Dendritic cell treated with granulocyte-macrophage colony-stimulating factor and Interleukin-4, amounts not matched to agents 40 ng/mL and 50 ng/mL, for 4 days (primary cell): ENCODE measurements at regions not wholly inside any gene's neighbourhood (a gene's known extent, or its start where the extent isn't known, plus 50 kb on each side); places are given as distances from the start of the nearest gene placed in this dataset.

Experiments used
- H3K27ac Mint-ChIP-seq: one replicate; pipeline ENCODE4 v1.8.0; 2022; ENCODE audit warnings: mild to moderate bottlenecking, mixed read lengths
- H3K27me3 Mint-ChIP-seq: one replicate; pipeline ENCODE4 v1.8.0; 2022; ENCODE audit warnings: mild to moderate bottlenecking, mixed read lengths
- H3K36me3 Mint-ChIP-seq: one replicate; pipeline ENCODE4 v1.8.0; 2022; ENCODE audit warnings: low read depth, mixed read lengths
- H3K4me1 Mint-ChIP-seq: one replicate; pipeline ENCODE4 v1.8.0; 2022; ENCODE audit warnings: low read depth, mixed read lengths
- H3K4me3 Mint-ChIP-seq: one replicate; pipeline ENCODE4 v1.8.0; 2022; ENCODE audit warnings: mild to moderate bottlenecking, moderate library complexity, mixed read lengths
- H3K9me3 Mint-ChIP-seq: one replicate; pipeline ENCODE4 v1.8.0; 2022; ENCODE audit warnings: mixed read lengths
- intact Hi-C: fragments of 100-400 bp; cut with micrococcal nuclease; formaldehyde crosslinking; loops from one replicate; pipeline ENCODE4 v1.15.0; 2022

DNA sequence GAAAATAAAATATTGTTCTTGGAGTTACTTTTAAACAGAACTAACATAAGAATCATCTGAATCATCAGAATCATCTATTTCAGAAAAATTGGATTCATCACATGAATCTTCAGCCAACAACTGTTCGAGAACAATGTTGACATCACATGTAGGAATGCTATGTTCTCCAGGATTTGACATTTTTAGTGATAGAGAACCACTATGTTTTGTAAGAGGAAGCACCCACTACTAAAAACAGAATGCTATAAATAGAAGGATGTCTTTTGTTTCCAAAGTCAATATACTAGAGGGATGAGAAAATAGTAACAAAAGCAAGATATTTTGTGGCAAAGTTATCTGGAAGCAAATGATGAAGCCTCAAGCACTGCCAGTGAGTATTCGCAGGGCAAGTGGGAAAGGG, 263.4 kb upstream of the DDI1 start:
- H3K4me1 Mint-ChIP-seq = no peaks in the 10 kb centered on the region
- no peak overlapping the region for H3K27ac Mint-ChIP-seq
- H3K36me3 Mint-ChIP-seq = no peaks in the 10 kb centered on the region
- no peaks in the 10 kb centered on the region for H3K27me3 Mint-ChIP-seq
- H3K9me3 Mint-ChIP-seq = peaks cover under 1% of the 10 kb centered on the region
- no peak overlapping the region for H3K4me3 Mint-ChIP-seq
- intact Hi-C loops = no loop called here

DNA sequence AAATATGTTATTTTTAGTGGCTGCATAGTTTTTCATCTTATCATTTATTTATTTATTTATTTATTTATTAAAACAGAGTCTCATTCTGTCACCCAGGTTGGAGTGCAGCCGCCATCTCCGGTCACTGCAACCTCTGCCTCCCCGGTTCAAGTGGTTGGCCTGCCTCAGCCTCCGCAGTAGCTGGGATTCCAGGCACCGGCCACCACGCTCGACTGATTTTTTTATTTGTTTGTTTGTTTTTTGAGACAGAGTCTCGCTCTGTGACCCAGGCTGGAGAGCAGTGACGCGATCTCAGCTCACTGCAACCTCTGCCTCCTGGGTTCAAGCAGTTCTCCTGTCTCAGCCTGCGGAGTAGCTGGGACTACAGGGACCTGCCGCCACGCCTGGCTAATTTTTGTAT, 262.9 kb upstream of the DDI1 start:
- no peaks in the 10 kb centered on the region for H3K36me3 Mint-ChIP-seq
- H3K27ac Mint-ChIP-seq = no peak overlapping the region
- no peak overlapping the region for H3K4me3 Mint-ChIP-seq
- H3K4me1 Mint-ChIP-seq = no peaks in the 10 kb centered on the region
- intact Hi-C loops = no loop called here
- H3K27me3 Mint-ChIP-seq = no peaks in the 10 kb centered on the region
- H3K9me3 Mint-ChIP-seq = no peaks in the 10 kb centered on the region

DNA sequence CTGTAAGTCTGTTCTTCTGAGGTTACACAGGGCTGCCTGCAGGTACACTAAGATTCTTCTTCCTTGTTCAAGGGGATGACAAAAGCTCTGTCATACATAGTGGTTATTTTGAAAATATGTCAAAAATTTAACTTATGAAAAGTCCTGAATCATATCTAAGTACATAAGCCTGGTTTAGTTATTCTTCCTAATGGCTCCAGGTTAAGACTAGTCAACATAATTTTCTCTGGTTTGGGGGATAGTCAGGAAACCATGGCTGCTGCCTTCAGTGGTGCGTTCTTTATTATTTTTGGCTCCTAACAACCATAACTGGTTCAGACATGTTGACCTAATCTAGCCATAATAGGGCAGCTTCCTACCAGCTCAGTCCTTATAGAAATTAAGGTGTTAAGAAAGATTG, 257.4 kb upstream of the DDI1 start:
- H3K36me3 Mint-ChIP-seq = no peaks in the 10 kb centered on the region
- H3K4me1 Mint-ChIP-seq = no peaks in the 10 kb centered on the region
- intact Hi-C loops = no loop called here
- H3K4me3 Mint-ChIP-seq = no peak overlapping the region
- no peaks in the 10 kb centered on the region for H3K27me3 Mint-ChIP-seq
- H3K9me3 Mint-ChIP-seq = peaks cover 7% of the 10 kb centered on the region
- H3K27ac Mint-ChIP-seq = no peak overlapping the region

DNA sequence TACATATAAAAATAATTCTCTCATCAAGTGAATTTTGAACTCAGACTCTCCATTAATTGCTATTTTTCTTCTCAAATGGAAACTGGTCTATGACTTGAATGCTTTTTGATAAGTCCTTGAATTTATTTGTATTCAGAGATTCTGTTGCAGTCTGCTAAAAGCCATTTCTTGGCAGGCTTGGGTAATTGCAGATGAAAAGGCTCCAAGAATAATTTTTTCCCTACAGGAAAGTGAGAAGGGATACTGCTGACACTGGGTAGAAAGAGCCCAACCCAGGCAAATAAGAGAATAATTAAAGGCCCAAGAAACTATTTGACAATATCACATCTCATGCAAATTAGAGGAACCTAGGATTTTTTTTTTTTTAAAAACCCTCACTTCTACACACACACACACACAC, 246.5 kb upstream of the DDI1 start:
- Mint-ChIP-seq H3K36me3 (no peaks in the 10 kb centered on the region), H3K4me3 (no peak overlapping the region), H3K27me3 (no peaks in the 10 kb centered on the region), H3K27ac (no peak overlapping the region), H3K9me3 (peaks cover 28% of the 10 kb centered on the region), H3K4me1 (no peaks in the 10 kb centered on the region)
- intact Hi-C loops = no loop called here

DNA sequence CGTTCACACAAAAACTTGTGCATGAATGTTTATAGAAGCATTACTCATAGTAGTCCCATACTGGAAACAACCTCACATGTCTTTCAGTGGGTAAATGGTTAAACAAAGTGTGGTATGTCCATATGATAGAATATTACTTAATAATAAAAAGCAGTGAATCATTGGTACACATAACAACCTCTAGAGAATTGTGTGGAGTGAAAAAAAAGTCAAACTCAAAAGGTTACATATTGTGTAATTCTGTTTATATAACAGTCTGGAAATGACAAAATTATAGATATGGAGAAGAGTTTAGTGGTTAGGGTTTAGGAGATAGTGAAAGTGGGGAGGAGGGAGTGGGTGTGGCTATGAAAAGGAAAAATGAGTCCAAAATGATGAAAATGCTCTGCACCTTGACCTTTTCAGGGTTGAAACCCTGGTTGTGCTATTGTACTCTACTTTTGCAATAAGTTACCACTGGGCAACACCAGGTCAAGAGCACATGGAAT, 243.4 kb upstream of the DDI1 start:
- no peaks in the 10 kb centered on the region for H3K36me3 Mint-ChIP-seq
- H3K4me1 Mint-ChIP-seq = no peaks in the 10 kb centered on the region
- H3K4me3 Mint-ChIP-seq = no peak overlapping the region
- no peak overlapping the region for H3K27ac Mint-ChIP-seq
- no peaks in the 10 kb centered on the region for H3K27me3 Mint-ChIP-seq
- intact Hi-C loops = no loop called here
- peaks cover 28% of the 10 kb centered on the region for H3K9me3 Mint-ChIP-seq

DNA sequence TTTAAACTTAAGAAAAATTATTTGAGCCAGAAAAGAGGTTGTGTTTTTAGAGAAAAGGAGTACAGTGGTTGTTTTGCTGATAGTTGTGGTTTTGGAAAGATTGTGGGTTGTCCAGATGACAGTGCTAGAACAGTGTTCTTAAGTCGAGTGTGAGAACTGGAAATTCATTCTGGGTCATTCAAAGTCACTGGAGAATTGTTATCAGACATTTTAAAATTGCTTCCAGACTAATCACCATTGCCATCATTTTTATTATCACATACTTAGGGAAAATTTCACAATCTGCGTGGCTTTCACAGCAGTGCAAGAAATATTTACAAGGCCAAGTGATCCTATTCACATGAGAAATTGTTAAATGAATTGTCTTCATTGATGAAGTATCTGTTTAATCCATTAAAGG, 242.2 kb upstream of the DDI1 start:
- Mint-ChIP-seq H3K36me3 (no peaks in the 10 kb centered on the region), H3K4me3 (no peak overlapping the region), H3K9me3 (peaks cover 28% of the 10 kb centered on the region), H3K27ac (no peak overlapping the region), H3K4me1 (no peaks in the 10 kb centered on the region), H3K27me3 (no peaks in the 10 kb centered on the region)
- intact Hi-C loops = no loop called here

DNA sequence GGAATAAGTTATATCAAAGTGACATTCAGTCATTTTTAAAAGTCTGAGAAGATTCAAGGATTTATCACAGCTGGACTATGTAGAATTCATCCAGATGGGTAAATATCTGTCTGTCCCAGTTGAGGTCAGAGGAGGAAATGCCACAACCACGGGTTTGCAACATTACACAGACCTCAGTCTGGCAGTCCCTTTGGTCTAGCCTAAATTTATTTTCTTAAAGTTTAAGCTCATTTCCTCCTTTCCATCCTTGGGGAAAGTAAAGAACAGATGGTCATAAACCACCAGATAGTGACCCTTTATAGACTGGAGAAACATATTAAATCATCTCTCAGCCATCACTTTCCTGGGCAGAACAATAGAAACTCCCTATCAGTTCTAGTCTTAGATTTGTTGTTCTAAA, 238.4 kb upstream of the DDI1 start:
- Mint-ChIP-seq H3K27ac (no peak overlapping the region), H3K4me1 (no peaks in the 10 kb centered on the region), H3K36me3 (no peaks in the 10 kb centered on the region), H3K4me3 (no peak overlapping the region), H3K27me3 (no peaks in the 10 kb centered on the region), H3K9me3 (peaks cover under 1% of the 10 kb centered on the region)
- intact Hi-C loops = no loop called here

DNA sequence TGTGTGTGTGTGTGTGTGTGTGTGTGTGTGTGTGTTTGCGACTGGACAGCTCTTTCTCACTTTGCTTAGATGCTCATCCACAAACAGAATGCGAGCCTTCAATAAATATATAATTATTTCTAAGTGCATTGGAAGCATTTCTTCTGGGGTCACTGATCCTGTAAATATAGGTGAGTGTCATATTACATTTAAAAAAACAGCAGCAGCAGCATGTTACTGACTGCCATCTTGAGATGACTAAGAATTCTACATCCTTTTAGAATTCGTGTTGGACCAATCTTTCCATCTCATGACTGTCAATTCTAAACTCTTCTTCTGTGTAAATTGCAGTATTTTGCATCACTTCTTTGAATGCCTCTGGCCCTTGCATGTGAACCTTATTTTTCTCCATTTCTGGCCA, 238.0 kb upstream of the DDI1 start:
- intact Hi-C loops = no loop called here
- Mint-ChIP-seq H3K27ac (no peak overlapping the region), H3K36me3 (no peaks in the 10 kb centered on the region), H3K9me3 (no peaks in the 10 kb centered on the region), H3K4me3 (no peak overlapping the region), H3K27me3 (no peaks in the 10 kb centered on the region), H3K4me1 (no peaks in the 10 kb centered on the region)

DNA sequence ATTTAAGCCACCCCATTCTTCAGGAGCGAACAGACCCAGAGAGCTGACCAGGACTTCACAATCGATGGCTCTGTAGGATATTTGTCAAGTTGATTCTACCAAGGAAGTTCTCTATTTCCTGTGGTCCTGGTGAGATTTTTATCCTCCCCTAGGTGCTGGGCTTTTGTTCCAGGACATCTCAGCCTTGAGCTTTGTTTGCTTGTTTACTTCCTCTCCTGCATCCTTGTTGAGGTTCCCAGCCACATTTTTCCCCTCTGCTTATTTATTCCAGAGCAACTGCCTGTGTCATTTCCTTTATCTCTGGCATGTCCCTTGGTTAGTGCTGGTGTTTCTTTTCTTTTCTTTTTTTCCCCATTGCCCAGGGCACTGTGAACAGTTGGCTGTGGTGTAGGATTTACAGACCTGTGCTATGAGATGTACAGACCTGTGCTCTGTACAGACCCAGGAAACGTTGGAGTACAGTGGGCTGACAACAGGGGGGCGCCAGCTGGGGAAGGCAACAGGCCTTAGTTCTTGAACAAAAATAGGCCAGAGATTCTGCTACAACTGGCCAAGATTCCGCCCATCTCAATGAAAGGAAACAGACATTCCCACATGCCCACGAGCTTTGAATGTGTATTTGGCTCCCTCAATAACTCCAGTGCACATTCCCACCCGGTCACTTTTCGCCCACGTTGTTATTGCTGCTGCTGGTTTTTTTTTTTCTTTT, 235.9 kb upstream of the DDI1 start:
- H3K27ac Mint-ChIP-seq = no peak overlapping the region
- no peaks in the 10 kb centered on the region for H3K36me3 Mint-ChIP-seq
- H3K9me3 Mint-ChIP-seq = no peaks in the 10 kb centered on the region
- no peaks in the 10 kb centered on the region for H3K27me3 Mint-ChIP-seq
- intact Hi-C loops = no loop called here
- no peaks in the 10 kb centered on the region for H3K4me1 Mint-ChIP-seq
- no peak overlapping the region for H3K4me3 Mint-ChIP-seq

DNA sequence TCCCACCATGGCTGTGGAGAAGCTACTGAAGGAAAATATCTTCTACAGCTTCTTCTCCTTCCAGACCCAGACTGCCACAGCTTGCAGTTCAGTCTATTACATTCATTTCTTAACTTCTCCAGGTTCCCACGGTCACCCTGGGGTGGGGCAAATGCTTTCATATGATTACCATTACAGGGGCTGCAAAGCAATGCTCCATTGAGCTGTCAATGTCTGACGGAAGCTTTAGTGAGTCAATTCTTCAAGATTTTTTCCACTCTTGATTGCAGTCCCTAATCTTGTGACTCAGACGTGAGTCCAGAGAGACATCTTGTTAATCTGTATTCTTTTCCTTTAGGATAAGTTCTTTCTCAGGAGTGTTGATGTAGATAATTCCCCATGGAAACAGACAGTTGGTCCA, 233.4 kb upstream of the DDI1 start:
- H3K4me1 Mint-ChIP-seq = no peaks in the 10 kb centered on the region
- no peaks in the 10 kb centered on the region for H3K36me3 Mint-ChIP-seq
- intact Hi-C loops = no loop called here
- no peak overlapping the region for H3K27ac Mint-ChIP-seq
- no peak overlapping the region for H3K4me3 Mint-ChIP-seq
- no peaks in the 10 kb centered on the region for H3K27me3 Mint-ChIP-seq
- no peaks in the 10 kb centered on the region for H3K9me3 Mint-ChIP-seq

DNA sequence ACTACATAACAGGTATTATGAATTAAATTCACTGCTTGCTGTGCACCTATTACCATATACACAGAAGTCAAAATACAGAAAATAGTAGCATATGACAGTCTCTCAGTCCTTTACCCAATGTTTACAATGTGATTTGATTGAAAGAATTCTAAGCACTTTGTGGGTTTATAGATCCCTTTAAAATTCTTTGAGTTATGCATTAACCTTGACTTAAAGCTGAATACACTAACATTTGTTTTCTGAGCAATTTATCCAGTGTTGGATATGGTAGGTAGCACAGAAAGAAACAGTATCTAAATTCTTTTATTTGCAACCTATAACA, 230.8 kb upstream of the DDI1 start:
- no peaks in the 10 kb centered on the region for H3K36me3 Mint-ChIP-seq
- intact Hi-C loops = no loop called here
- no peak overlapping the region for H3K27ac Mint-ChIP-seq
- H3K4me3 Mint-ChIP-seq = no peak overlapping the region
- no peaks in the 10 kb centered on the region for H3K9me3 Mint-ChIP-seq
- H3K27me3 Mint-ChIP-seq = no peaks in the 10 kb centered on the region
- no peaks in the 10 kb centered on the region for H3K4me1 Mint-ChIP-seq

DNA sequence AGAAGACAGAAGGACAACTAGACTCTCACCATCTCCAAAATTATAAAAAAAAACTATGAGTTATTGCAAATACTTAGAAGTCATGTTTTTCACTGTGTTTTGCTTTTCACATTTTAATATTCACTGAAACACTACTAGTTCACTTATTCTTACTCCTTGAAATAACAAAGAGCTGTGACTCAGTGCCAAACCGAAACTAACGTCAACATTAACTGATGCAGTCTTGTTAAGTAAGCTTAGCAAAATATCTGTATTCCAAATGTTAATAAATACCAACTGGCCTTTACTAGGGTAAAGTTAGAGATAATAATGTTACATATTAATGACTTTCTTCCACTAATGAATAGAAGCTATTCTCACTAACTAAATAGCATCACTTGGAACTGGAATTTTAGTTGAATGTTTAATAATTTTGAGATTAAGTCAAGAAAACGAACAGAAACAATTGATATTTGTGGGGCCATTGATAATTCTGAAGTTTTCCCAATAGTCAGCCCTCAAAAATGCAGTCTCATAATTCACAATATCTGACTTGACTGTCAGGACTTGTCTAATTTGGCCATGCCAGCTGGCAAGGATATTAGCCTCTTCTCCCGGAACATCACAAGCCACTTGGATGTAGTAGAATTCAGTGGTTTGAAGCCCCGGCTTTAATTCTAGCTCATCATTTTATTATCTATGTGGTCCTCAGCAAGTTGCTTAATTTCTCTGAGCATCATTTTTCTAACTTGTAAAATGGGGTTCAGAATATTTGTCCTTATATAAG, 230.1 kb upstream of the DDI1 start:
- Mint-ChIP-seq H3K4me3 (no peak overlapping the region), H3K4me1 (no peaks in the 10 kb centered on the region), H3K9me3 (no peaks in the 10 kb centered on the region), H3K36me3 (no peaks in the 10 kb centered on the region), H3K27ac (no peak overlapping the region), H3K27me3 (no peaks in the 10 kb centered on the region)
- intact Hi-C loops = no loop called here

DNA sequence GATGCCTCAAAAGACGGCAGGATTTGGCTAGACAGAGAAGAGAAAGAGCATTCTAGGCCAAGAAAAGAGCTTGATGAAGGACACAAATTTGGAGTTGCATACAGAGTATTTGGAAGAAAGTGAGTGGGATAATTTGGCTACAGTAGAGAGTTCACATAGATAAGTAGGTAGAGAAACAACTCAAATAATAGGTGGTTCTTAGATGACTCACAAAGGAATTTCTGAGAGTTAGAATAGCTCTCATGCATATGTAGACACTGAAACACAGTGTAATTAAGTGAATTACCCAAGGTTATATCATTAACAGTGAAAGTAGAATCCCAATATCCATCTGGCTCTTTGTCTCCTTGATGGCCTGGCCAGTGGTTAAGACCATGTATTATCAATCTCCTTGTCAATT, 228.6 kb upstream of the DDI1 start:
- Mint-ChIP-seq H3K4me1 (no peaks in the 10 kb centered on the region), H3K27ac (no peak overlapping the region), H3K27me3 (no peaks in the 10 kb centered on the region), H3K4me3 (no peak overlapping the region), H3K36me3 (no peaks in the 10 kb centered on the region), H3K9me3 (no peaks in the 10 kb centered on the region)
- intact Hi-C loops = no loop called here

DNA sequence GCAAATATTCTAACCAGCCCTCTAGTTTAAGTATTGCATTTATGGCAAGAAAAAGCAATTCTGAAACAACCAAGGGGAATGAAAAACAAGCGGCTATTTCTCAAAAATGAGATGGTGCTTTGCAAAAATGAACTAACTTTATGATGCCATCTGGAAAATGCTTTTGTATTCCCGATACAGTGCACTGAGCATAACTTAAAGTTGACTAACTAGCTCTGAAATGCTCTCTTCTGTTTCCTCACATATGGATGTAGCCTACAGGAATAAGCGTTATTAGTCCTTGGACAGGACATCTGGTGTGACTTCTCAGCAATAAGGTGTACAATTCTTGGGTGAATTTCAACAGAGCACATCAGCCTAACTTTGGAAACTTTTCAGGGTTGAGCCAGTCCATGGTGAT, 228.2 kb upstream of the DDI1 start:
- Mint-ChIP-seq H3K36me3 (no peaks in the 10 kb centered on the region), H3K4me3 (no peak overlapping the region), H3K27ac (no peak overlapping the region), H3K4me1 (no peaks in the 10 kb centered on the region), H3K9me3 (no peaks in the 10 kb centered on the region), H3K27me3 (no peaks in the 10 kb centered on the region)
- intact Hi-C loops = no loop called here
